HG03064 (cell line): ENCODE measurements at regions not wholly inside any gene's neighbourhood (a gene's known extent, or its start where the extent isn't known, plus 50 kb on each side); places are given as distances from the start of the nearest gene placed in this dataset.

Experiments used
- ATAC-seq: cut with Tn5 transposase; IDR thresholded peaks from one replicate; pipeline ENCODE4 v1.9.1; 2021; ENCODE audit warnings: low read depth; ENCODE audit not compliant: unreplicated experiment

DNA sequence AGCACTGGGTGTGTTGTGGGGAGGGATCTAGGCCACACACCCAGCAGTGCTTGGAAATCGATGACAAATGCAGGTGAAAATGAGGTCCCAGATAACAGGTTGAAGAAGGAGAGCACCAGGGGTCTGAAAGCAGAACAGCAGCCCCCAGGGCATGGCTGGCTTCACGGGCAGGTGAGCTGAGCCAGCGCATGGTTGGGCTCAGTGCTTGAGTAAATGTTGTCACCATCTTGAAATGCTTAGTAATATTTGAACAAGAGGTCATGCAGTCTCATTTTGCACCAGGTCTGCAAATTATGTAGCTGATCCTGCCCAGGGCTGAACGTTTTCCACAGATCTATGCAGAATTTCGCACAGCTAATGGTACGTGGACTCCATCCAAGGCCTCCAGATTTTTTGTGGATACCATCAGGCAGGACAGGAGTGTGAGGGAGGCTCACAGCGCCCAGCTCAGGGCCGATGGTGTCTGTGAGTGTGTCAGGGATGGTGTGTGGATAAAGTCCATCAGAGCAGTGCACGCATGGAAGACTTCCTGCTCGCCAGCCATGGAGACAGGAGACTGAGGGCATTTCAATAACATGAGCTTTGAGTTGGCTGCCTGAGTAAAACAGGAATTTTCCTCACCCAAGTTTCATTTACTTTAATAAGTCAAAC, 53.1 kb upstream of the SNX9 start:
- no peak for ATAC-seq

DNA sequence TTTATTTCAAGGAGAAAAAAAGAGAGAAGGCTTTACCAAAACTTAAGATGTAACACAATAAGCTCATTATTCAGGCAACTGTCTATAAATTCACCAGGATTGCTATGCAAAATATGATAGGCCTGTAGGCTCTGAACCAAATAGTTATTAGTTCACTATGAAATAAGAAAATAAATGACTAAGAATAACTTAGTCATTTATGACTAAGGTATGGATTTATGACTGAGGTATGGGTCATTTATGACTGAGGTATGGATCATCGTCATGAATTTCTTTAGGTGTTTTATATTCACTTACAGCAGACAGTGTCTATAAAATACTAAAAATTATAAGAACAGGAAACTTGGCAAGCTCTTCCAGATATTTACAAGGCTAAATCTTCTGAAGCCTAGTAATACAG, 52.1 kb upstream of the SNX9 start:
- ATAC-seq, result no peak

DNA sequence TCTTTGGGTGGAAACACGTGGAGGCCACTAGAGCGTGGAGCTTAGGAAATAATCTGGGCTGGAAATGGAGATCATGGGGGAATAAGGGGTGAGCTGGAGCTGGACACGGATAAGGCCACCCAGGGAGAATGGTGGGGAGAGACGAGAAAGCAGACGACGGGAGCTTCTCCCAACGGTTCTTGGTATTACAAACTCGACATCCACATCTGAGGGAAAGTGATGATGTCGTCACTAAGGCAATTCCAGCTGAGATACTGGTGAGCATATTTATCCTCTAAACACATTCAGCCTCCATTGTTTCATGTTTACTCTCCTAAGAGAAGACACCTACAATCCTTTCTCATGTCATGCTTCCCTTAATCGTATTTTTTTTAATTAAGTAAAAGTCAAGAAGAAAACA, 50.2 kb upstream of the SNX9 start:
- ATAC-seq, result no peak
